COLO829 (cell line): ENCODE measurements at regions not wholly inside any gene's neighbourhood (a gene's known extent, or its start where the extent isn't known, plus 50 kb on each side); places are given as distances from the start of the nearest gene placed in this dataset.

ENCODE experiments used
- DNase-seq: peaks from one replicate; pipeline ENCODE4 v3.0.0; 2012; ENCODE audit warnings: low spot score

GRCh38 chr11:58782066-58782465 lies 50.3 kb upstream of the GLYAT start:
- DNase-seq, result peak; percentile 41
